ENCODE measurements at regions not wholly inside any gene's neighbourhood (a gene's known extent, or its start where the extent isn't known, plus 50 kb on each side); places are given as distances from the start of the nearest gene placed in this dataset.

DNA sequence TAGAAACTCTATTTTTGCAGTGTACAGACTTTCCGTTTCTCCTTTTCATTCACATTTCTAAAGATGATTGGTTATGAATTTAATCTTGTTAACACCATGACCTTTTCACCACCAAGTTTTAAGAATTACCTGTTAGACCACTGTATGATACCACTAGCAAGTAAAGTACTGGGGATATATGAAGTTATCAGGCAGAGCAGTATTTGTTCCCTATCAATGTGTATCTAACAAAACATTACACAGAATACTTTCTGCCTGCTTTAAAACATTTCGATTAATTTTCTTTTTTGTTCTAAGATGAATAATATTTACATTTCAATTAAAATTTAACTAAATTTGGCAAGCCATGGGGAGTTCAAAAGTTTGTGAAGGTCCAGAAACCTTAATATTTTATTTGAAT, 49.9 kb upstream of the AHR start:
- POLR2A ChIA-PET (ENCODE audit: partially characterized antibody): no interaction called here
- H3K27ac ChIP-seq (ENCODE audit: low read depth, low read length): no peak overlapping the region
- H3K4me3 ChIP-seq (ENCODE audit: extremely low read depth in 1 of 4, insufficient read depth in 2 of 4, low read depth in 3 of 4, low read length in 4 of 4): no peak overlapping the region
- no peak overlapping the region for H2AK5ac ChIP-seq (ENCODE audit: low read depth, low read length)
- no peak overlapping the region for H4K91ac ChIP-seq (replicated peaks; ENCODE audit: insufficient read length, low read length)
- H4K20me1 ChIP-seq (replicated peaks in 1 of 2; ENCODE audit: control insufficient read depth in 1 of 2, insufficient read depth in 2 of 2, low read length in 2 of 2): no peaks in the 10 kb centered on the region
- H2AFZ ChIP-seq (ENCODE audit: low read length): no peak overlapping the region
- no peak overlapping the region for H3K4me2 ChIP-seq (ENCODE audit: insufficient read depth in 1 of 2, low read depth in 2 of 2, low read length in 2 of 2)
- H3K23me2 ChIP-seq (ENCODE audit: low read depth, low read length): no peaks in the 10 kb centered on the region
- no peak overlapping the region for H3K4ac ChIP-seq (replicated peaks; ENCODE audit: insufficient read length, low read depth, low read length)
- H3K27me3 ChIP-seq (replicated peaks in 1 of 4; ENCODE audit: control insufficient read depth in 3 of 4, extremely low read depth in 1 of 4, insufficient read depth in 3 of 4, low read length in 3 of 4): no peaks in the 10 kb centered on the region
- H3K56ac ChIP-seq (replicated peaks; ENCODE audit: insufficient read length, low read depth, low read length): no peak overlapping the region
- H2BK120ac ChIP-seq (replicated peaks; ENCODE audit: low read depth, low read length): no peak overlapping the region
- 87% methylated on average over 2 of the region's 2 CpGs; no CpG with 5 or more reads in 1 of the 2 experiments for WGBS, 2 experiments (ENCODE audit: extremely low coverage in 1 of 2, insufficient coverage in 1 of 2, insufficient read length in 1 of 2, insufficient replicate concordance in 2 of 2, low coverage in 1 of 2, low lambda C conversion rate in 2 of 2, missing lambda C conversion rate in 1 of 2)
- H3K4me1 ChIP-seq (replicated peaks in 1 of 4; ENCODE audit: control insufficient read depth in 3 of 4, insufficient read depth in 4 of 4, low read length in 3 of 4): no peaks in the 10 kb centered on the region
- no peak overlapping the region for H3K14ac ChIP-seq (ENCODE audit: insufficient read length)
- no peaks in the 10 kb centered on the region for H3K9me3 ChIP-seq (ENCODE audit: insufficient read depth in 2 of 2, low read depth in 1 of 2, low read length in 1 of 2)
- no peaks in the 10 kb centered on the region for H3K79me2 ChIP-seq (ENCODE audit: control insufficient read depth in 1 of 2, insufficient read depth in 2 of 2, low read length in 2 of 2)
- H3K79me1 ChIP-seq (ENCODE audit: low read depth, low read length): no peaks in the 10 kb centered on the region
- FAIRE-seq (no peak), DNase-seq (ENCODE audit: low read depth in 1 of 2, low spot score in 2 of 2) (no peak)
- no peak overlapping the region for H3K23ac ChIP-seq (ENCODE audit: insufficient read length)
- H4K5ac ChIP-seq (ENCODE audit: insufficient read length, low read depth, low read length): no peak overlapping the region
- no peak overlapping the region for H2BK12ac ChIP-seq (ENCODE audit: low read depth, low read length)
- no peak overlapping the region for H2BK5ac ChIP-seq (ENCODE audit: low read depth, low read length)
- no peak overlapping the region for H3K18ac ChIP-seq (ENCODE audit: extremely low read depth, low read length)
- H2BK20ac ChIP-seq (ENCODE audit: low read length): no peak overlapping the region
- H3K36me3 ChIP-seq (ENCODE audit: control insufficient read depth in 2 of 4, insufficient read depth in 4 of 4, low read length in 3 of 4): no peaks in the 10 kb centered on the region
- H2BK15ac ChIP-seq (ENCODE audit: low read length): no peak overlapping the region
- CTCF ChIA-PET (ENCODE audit: partially characterized antibody): no interaction called here
- no peak overlapping the region for H4K8ac ChIP-seq (ENCODE audit: extremely low read depth, insufficient read depth, low read length)
- H3K9ac ChIP-seq (replicated peaks in 1 of 4; ENCODE audit: extremely low read depth in 1 of 4, low read depth in 3 of 4, low read length in 3 of 4): no peak overlapping the region
- TF ChIP-seq SP4 (IDR thresholded peaks at IDR 0.05; ENCODE audit: low read length): no peak
- TF ChIP-seq, protein P1, sequence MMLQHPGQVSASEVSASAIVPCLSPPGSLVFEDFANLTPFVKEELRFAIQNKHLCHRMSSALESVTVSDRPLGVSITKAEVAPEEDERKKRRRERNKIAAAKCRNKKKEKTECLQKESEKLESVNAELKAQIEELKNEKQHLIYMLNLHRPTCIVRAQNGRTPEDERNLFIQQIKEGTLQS (IDR thresholded peaks at IDR 0.05; ENCODE audit: insufficient read depth, low read depth, low read length): no peak
- TF ChIP-seq EGR1 (IDR thresholded peaks at IDR 0.05; ENCODE audit: borderline replicate concordance, low read depth, low read length): no peak
- no peak for TF ChIP-seq CTBP2 (IDR thresholded peaks at IDR 0.05; ENCODE audit: borderline replicate concordance, insufficient read depth, insufficient read length, low read length)
- TF ChIP-seq SRF (IDR thresholded peaks at IDR 0.05; ENCODE audit: low read depth, low read length): no peak
- TF ChIP-seq, protein P2, sequence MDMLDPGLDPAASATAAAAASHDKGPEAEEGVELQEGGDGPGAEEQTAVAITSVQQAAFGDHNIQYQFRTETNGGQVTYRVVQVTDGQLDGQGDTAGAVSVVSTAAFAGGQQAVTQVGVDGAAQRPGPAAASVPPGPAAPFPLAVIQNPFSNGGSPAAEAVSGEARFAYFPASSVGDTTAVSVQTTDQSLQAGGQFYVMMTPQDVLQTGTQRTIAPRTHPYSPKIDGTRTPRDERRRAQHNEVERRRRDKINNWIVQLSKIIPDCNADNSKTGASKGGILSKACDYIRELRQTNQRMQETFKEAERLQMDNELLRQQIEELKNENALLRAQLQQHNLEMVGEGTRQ (IDR thresholded peaks at IDR 0.05; ENCODE audit: low read length): no peak
- TF ChIP-seq, protein P3, sequence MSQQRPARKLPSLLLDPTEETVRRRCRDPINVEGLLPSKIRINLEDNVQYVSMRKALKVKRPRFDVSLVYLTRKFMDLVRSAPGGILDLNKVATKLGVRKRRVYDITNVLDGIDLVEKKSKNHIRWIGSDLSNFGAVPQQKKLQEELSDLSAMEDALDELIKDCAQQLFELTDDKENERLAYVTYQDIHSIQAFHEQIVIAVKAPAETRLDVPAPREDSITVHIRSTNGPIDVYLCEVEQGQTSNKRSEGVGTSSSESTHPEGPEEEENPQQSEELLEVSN (IDR thresholded peaks at IDR 0.05): no peak
- TF ChIP-seq POLR2A (IDR thresholded peaks at IDR 0.05; ENCODE audit: control extremely low read depth in 1 of 2, low read depth in 2 of 2, low read length in 2 of 2): no peak
- no peak for TF ChIP-seq HDAC2 (IDR thresholded peaks at IDR 0.05; ENCODE audit: borderline replicate concordance in 1 of 2, low read depth in 2 of 2, low read length in 2 of 2)
- no peak for TF ChIP-seq KDM4A (IDR thresholded peaks at IDR 0.05; ENCODE audit: low read depth, low read length, severe bottlenecking)
- TF ChIP-seq HDAC6 (IDR thresholded peaks at IDR 0.05; ENCODE audit: low read depth, low read length): no peak
- TF ChIP-seq BCL11A (IDR thresholded peaks at IDR 0.05; ENCODE audit: low read depth in 2 of 2, low read length in 2 of 2): no peak
- TF ChIP-seq ASH2L (IDR thresholded peaks at IDR 0.05; ENCODE audit: low read length): no peak
